A549 (cell line): ENCODE measurements at regions not wholly inside any gene's neighbourhood (a gene's known extent, or its start where the extent isn't known, plus 50 kb on each side); places are given as distances from the start of the nearest gene placed in this dataset.

Source experiments
- ATAC-seq, 2 experiments: fragments of 200-7000 bp in 1 of 2; fragments of >200 bp in 1 of 2; cut with Nextera tagmentation in 1 of 2; cut with Tn5 transposase in 1 of 2; 3 replicates each; pipeline versions ENCODE4 v1.8.0 to v1.9.1; 2018 to 2020; ENCODE audit warnings: mild to moderate bottlenecking in 1 of 2, moderate library complexity in 1 of 2
- CTCF ChIA-PET: fragments of 300-600 bp; sonication (Branson Sonifier 250); formaldehyde crosslinking; extraction: SDS; loops from one replicate; lab custom pipeline; 2021; ENCODE audit warnings: antibody characterized with exemption, inconsistent platforms; lab: Yijun Ruan, JAX
- POLR2A ChIA-PET: fragments of 350-600 bp; formaldehyde crosslinking; extraction: SDS; loops from one replicate; lab custom pipeline; 2021; ENCODE audit warnings: antibody characterized with exemption, inconsistent platforms; lab: Yijun Ruan, JAX
- DNase-seq, 2 experiments: peaks; one replicate each; pipeline versions ENCODE4 v3.0.0 to v3.0.0-alpha.2; 2011 to 2016; ENCODE audit warnings: low read depth in 1 of 2, low spot score in 1 of 2
- FAIRE-seq: peaks from 2 replicates; lab custom pipeline; 2011; peaks lifted over from hg19 to GRCh38; lab: Jason Lieb, UNC
- H3K27ac ChIP-seq, 2 experiments: fragments of >200 bp; sonication (Bioruptor Twin); formaldehyde crosslinking; 3 replicates each; pipeline ENCODE4 v1.5.1; 2016 to 2017
- H3K4me1 ChIP-seq: fragments of >200 bp; sonication (Bioruptor Twin); formaldehyde crosslinking; 3 replicates; pipeline ENCODE4 v1.6.1; 2016
- H3K4me2 ChIP-seq: fragments of >200 bp; sonication (Bioruptor Twin); formaldehyde crosslinking; 3 replicates; pipeline ENCODE4 v1.6.1; 2016
- H3K4me3 ChIP-seq: fragments of >200 bp; sonication (Bioruptor Twin); formaldehyde crosslinking; 3 replicates; pipeline ENCODE4 v1.5.1; 2016
- H3K9me3 ChIP-seq: fragments of >200 bp; sonication (Bioruptor Twin); formaldehyde crosslinking; 3 replicates; pipeline ENCODE4 v1.6.1; 2016
- CBX2 ChIP-seq: fragments of 200-600 bp; sonication (generic); IDR thresholded peaks from 2 replicates; pipeline ENCODE4 v1.6.1; 2016; ENCODE audit warnings: low read depth, mild to moderate bottlenecking, borderline replicate concordance
- CEBPB ChIP-seq, 2 experiments: fragments of >200 bp in 1 of 2; sonication (Bioruptor Twin) in 1 of 2; formaldehyde crosslinking in 1 of 2; IDR thresholded peaks; 2 replicates each; pipeline ENCODE4 v1.6.1; 2012 to 2016
- CHD2 ChIP-seq: fragments of 150-350 bp; IDR thresholded peaks from 2 replicates; pipeline ENCODE4 v1.6.1; 2014; ENCODE audit warnings: low read length; ENCODE audit not compliant: partially characterized antibody
- CTCF ChIP-seq: fragments of >200 bp; sonication (Bioruptor Twin); formaldehyde crosslinking; IDR thresholded peaks from 3 replicates; pipeline ENCODE4 v1.5.1; 2016
- EHMT2 ChIP-seq: fragments of 200-600 bp; sonication (generic); IDR thresholded peaks from 2 replicates; pipeline ENCODE4 v1.6.1; 2016; ENCODE audit warnings: antibody characterized with exemption, low read depth, mild to moderate bottlenecking, moderate library complexity
- EP300 ChIP-seq, 2 experiments: fragments of >200 bp; sonication (Bioruptor Twin); formaldehyde crosslinking; IDR thresholded peaks; 2 replicates in 1 of 2; 3 replicates in 1 of 2; pipeline ENCODE4 v1.6.1; 2016 to 2017
- FOSL2 ChIP-seq, 2 experiments: fragments of 450-650 bp in 1 of 2; fragments of >200 bp in 1 of 2; sonication (Bioruptor Twin) in 1 of 2; formaldehyde crosslinking; IDR thresholded peaks; 2 replicates each; pipeline versions ENCODE4 v1.5.0 to v1.6.1; 2016 to 2020; ENCODE audit warnings: mild to moderate bottlenecking in 1 of 2, moderate library complexity in 1 of 2
- HOXB13 ChIP-seq: fragments of 250-450 bp; sonication (Bioruptor Pico); IDR thresholded peaks from 2 replicates; pipeline ENCODE4 v1.5.0; 2020; ENCODE audit warnings: low read depth, mild to moderate bottlenecking, moderate library complexity
- JUN ChIP-seq, 2 experiments: fragments of >200 bp; sonication (Bioruptor Twin); formaldehyde crosslinking; IDR thresholded peaks; 2 replicates in 1 of 2; 3 replicates in 1 of 2; pipeline ENCODE4 v1.6.1; 2016 to 2017
- JUNB ChIP-seq: fragments of >200 bp; sonication (Bioruptor Twin); formaldehyde crosslinking; IDR thresholded peaks from 2 replicates; pipeline ENCODE4 v1.6.1; 2016
- MAX ChIP-seq: IDR thresholded peaks from 2 replicates; pipeline ENCODE4 v1.6.1; 2012
- NPAS2 ChIP-seq: fragments of 250-450 bp; sonication (Bioruptor Pico); IDR thresholded peaks from 2 replicates; pipeline ENCODE4 v1.8.0; 2022; ENCODE audit warnings: mild to moderate bottlenecking, moderate library complexity, borderline replicate concordance
- PBX3 ChIP-seq: IDR thresholded peaks from 2 replicates; pipeline ENCODE4 v1.6.1; 2012
- RAD21 ChIP-seq, 2 experiments: fragments of >200 bp in 1 of 2; sonication (Bioruptor Twin) in 1 of 2; formaldehyde crosslinking in 1 of 2; IDR thresholded peaks in 1 of 2; conservative IDR thresholded peaks in 1 of 2; 2 replicates in 1 of 2; 3 replicates in 1 of 2; pipeline ENCODE4 v1.6.1; 2012 to 2018; ENCODE audit warnings: inconsistent platforms in 1 of 2
- RARB ChIP-seq: fragments of 250-450 bp; sonication (Bioruptor Pico); IDR thresholded peaks from 2 replicates; pipeline ENCODE4 v1.8.0; 2021; ENCODE audit warnings: mild to moderate bottlenecking, moderate library complexity
- REST ChIP-seq: fragments of 200-600 bp; sonication (generic); IDR thresholded peaks from 2 replicates; pipeline ENCODE4 v1.6.1; 2016; ENCODE audit warnings: antibody characterized with exemption, mild to moderate bottlenecking, moderate library complexity
- SREBF2 ChIP-seq: fragments of 450-650 bp; IDR thresholded peaks from 2 replicates; pipeline ENCODE4 v1.6.1; 2014; ENCODE audit warnings: mild to moderate bottlenecking, moderate library complexity
- ZNF302 ChIP-seq: fragments of 250-450 bp; sonication (Bioruptor Pico); IDR thresholded peaks from 2 replicates; pipeline ENCODE4 v1.9.0; 2021; ENCODE audit warnings: inconsistent platforms, mild to moderate bottlenecking, moderate library complexity
- ZSCAN20 ChIP-seq: fragments of 250-450 bp; sonication (Bioruptor Pico); IDR thresholded peaks from 2 replicates; pipeline ENCODE4 v1.8.0; 2022; ENCODE audit warnings: mild to moderate bottlenecking, moderate library complexity
- WGBS: methylation state at CpG from one replicate; pipeline ENCODE4 v1.1.6; 2017; ENCODE audit errors: missing lambda C conversion rate; 5-methylcytosine and 5-hydroxymethylcytosine counted together

- no peak overlapping the region for H3K4me2 ChIP-seq
- ATAC-seq (no peak), DNase-seq (no peak), FAIRE-seq (no peak)
- CTCF ChIA-PET, result no interaction called here
- POLR2A ChIA-PET, result no interaction called here
- H3K4me1 ChIP-seq, result no peaks in the 10 kb centered on the region
- no peak overlapping the region for H3K27ac ChIP-seq
- no peaks in the 10 kb centered on the region for H3K9me3 ChIP-seq
- H3K4me3 ChIP-seq, result no peak overlapping the region
- 3% methylated on average over 1 of the region's 1 CpG for WGBS
- no peak for TF ChIP-seq CHD2
- TF ChIP-seq SREBF2, result no peak
- no peak for TF ChIP-seq CTCF
- TF ChIP-seq MAX, result no peak
- no peak for TF ChIP-seq PBX3
- no peak for TF ChIP-seq EP300 (IDR thresholded peaks at IDR 0.05)
- no peak for TF ChIP-seq NPAS2 (CRISPR knock-in tag)
- TF ChIP-seq CBX2, result no peak
Observed at GRCh38 chr2:122357998-122358397, 602.5 kb downstream of the TSN start.

GRCh38 chr2:122358729-122359128, 603.3 kb downstream of the TSN start:
- CTCF ChIA-PET, result no interaction called here
- ATAC-seq, result no peak
- POLR2A ChIA-PET, result no interaction called here

More at GRCh38 chr2:122358729-122359128, 603.3 kb downstream of the TSN start:
- TF ChIP-seq REST (no peak), ZNF302 (no peak), CEBPB (IDR thresholded peaks at IDR 0.05) (no peak), CTCF (no peak), FOSL2 (IDR thresholded peaks at IDR 0.05) (no peak), FOSL2 (CRISPR knock-in tag; IDR thresholded peaks at IDR 0.05) (no peak), EHMT2 (no peak), CBX2 (no peak), ZSCAN20 (CRISPR knock-in tag) (no peak), JUNB (no peak), JUN (IDR thresholded peaks at IDR 0.05) (no peak), RAD21 (conservative IDR thresholded peaks at IDR 0.05 in 1 of 2, IDR thresholded peaks at IDR 0.05 in 1 of 2) (no peak), RARB (CRISPR knock-in tag) (no peak), HOXB13 (no peak)
- 0% methylated on average over 3 of the region's 3 CpGs for WGBS
- FAIRE-seq, result no peak
- no peaks in the 10 kb centered on the region for H3K9me3 ChIP-seq
- no peak overlapping the region for H3K4me3 ChIP-seq
- no peak overlapping the region for H3K27ac ChIP-seq
- DNase-seq, result no peak
- H3K4me2 ChIP-seq, result no peak overlapping the region
- H3K4me1 ChIP-seq, result no peaks in the 10 kb centered on the region
